ENCODE measurements at regions not wholly inside any gene's neighbourhood (a gene's known extent, or its start where the extent isn't known, plus 50 kb on each side); places are given as distances from the start of the nearest gene placed in this dataset.

GRCh38 chr16:63938661-63939060 is 1183.2 kb downstream of the CDH11 start:
- no peak for TF ChIP-seq GABPA (IDR thresholded peaks at IDR 0.05; ENCODE audit: low read depth)
- TF ChIP-seq POLR2AphosphoS5 (IDR thresholded peaks at IDR 0.05; ENCODE audit: low read depth): no peak
- no peak for TF ChIP-seq REST (IDR thresholded peaks at IDR 0.05; ENCODE audit: insufficient replicate concordance, low read depth)
- TF ChIP-seq SPI1 (IDR thresholded peaks at IDR 0.05; ENCODE audit: borderline replicate concordance, low read depth): no peak
- no peak for TF ChIP-seq CTCF (IDR thresholded peaks at IDR 0.05; ENCODE audit: insufficient read depth, low read length)
- no peak overlapping the region for H3K4me3 ChIP-seq (replicated peaks; ENCODE audit: insufficient read depth, low read length)
- no peak for DNase-seq (ENCODE audit: low read depth in 1 of 2, low spot score in 1 of 2)
- no peak overlapping the region for H3K27ac ChIP-seq (replicated peaks)
- H3K27me3 ChIP-seq (ENCODE audit: insufficient read depth, poor library complexity, severe bottlenecking): no peaks in the 10 kb centered on the region

GRCh38 chr16:63933841-63934240 is 1188.0 kb downstream of the CDH11 start:
- H3K27ac ChIP-seq (replicated peaks): no peak overlapping the region
- no peak overlapping the region for H3K4me3 ChIP-seq (replicated peaks; ENCODE audit: insufficient read depth, low read length)
- no peaks in the 10 kb centered on the region for H3K27me3 ChIP-seq (ENCODE audit: insufficient read depth, poor library complexity, severe bottlenecking)
- no peak for TF ChIP-seq REST (IDR thresholded peaks at IDR 0.05; ENCODE audit: insufficient replicate concordance, low read depth)
- TF ChIP-seq SPI1 (IDR thresholded peaks at IDR 0.05; ENCODE audit: borderline replicate concordance, low read depth): no peak
- no peak for TF ChIP-seq POLR2AphosphoS5 (IDR thresholded peaks at IDR 0.05; ENCODE audit: low read depth)
- TF ChIP-seq CTCF (IDR thresholded peaks at IDR 0.05; ENCODE audit: insufficient read depth, low read length): no peak
- TF ChIP-seq GABPA (IDR thresholded peaks at IDR 0.05; ENCODE audit: low read depth): no peak
- no peak for DNase-seq (ENCODE audit: low read depth in 1 of 2, low spot score in 1 of 2)

GRCh38 chr16:63928421-63928820 is 1193.4 kb downstream of the CDH11 start:
- Histone ChIP-seq H3K27me3 (ENCODE audit: insufficient read depth, poor library complexity, severe bottlenecking) (no peaks in the 10 kb centered on the region), H3K4me3 (replicated peaks; ENCODE audit: insufficient read depth, low read length) (no peak overlapping the region), H3K27ac (replicated peaks) (no peak overlapping the region)
- no peak for DNase-seq (ENCODE audit: low read depth in 1 of 2, low spot score in 1 of 2)
- no peak for TF ChIP-seq GABPA (IDR thresholded peaks at IDR 0.05; ENCODE audit: low read depth)
- no peak for TF ChIP-seq CTCF (IDR thresholded peaks at IDR 0.05; ENCODE audit: insufficient read depth, low read length)
- TF ChIP-seq SPI1 (IDR thresholded peaks at IDR 0.05; ENCODE audit: borderline replicate concordance, low read depth): no peak
- TF ChIP-seq REST (IDR thresholded peaks at IDR 0.05; ENCODE audit: insufficient replicate concordance, low read depth): no peak
- TF ChIP-seq POLR2AphosphoS5 (IDR thresholded peaks at IDR 0.05; ENCODE audit: low read depth): no peak

Measured in HL-60 (cell line).